ENCODE measurements at regions not wholly inside any gene's neighbourhood (a gene's known extent, or its start where the extent isn't known, plus 50 kb on each side); places are given as distances from the start of the nearest gene placed in this dataset.

GRCh38 chr3:116950301-116951055, 240.9 kb downstream of the TUSC7 start:
- ChIA-PET POLR2A (no interaction called here), CTCF (no interaction called here)
- Mint-ChIP-seq H3K9me3 (no peaks in the 10 kb centered on the region), H3K4me3 (no peak overlapping the region), H3K4me1 (ENCODE audit: low read depth) (no peaks in the 10 kb centered on the region), H3K36me3 (no peaks in the 10 kb centered on the region), H3K27ac (no peak overlapping the region), H3K27me3 (no peaks in the 10 kb centered on the region)
- intact Hi-C loops (cut with micrococcal nuclease): no loop called here
- no peak for DNase-seq

- no peaks in the 10 kb centered on the region for H3K9me3 Mint-ChIP-seq
- ChIA-PET CTCF (no interaction called here), POLR2A (no interaction called here)
- H3K27ac Mint-ChIP-seq: no peak overlapping the region
- no peaks in the 10 kb centered on the region for H3K27me3 Mint-ChIP-seq
- DNase-seq: no peak
- no peak overlapping the region for H3K4me3 Mint-ChIP-seq
- intact Hi-C loops (cut with micrococcal nuclease): no loop called here
- no peaks in the 10 kb centered on the region for H3K4me1 Mint-ChIP-seq (ENCODE audit: low read depth)
- no peaks in the 10 kb centered on the region for H3K36me3 Mint-ChIP-seq
Measured at GRCh38 chr3:116951610-116952009, 242.0 kb downstream of the TUSC7 start.

- POLR2A ChIA-PET: no interaction called here
- CTCF ChIA-PET: no interaction called here
- intact Hi-C loops (cut with micrococcal nuclease): no loop called here
- Mint-ChIP-seq H3K27me3 (no peaks in the 10 kb centered on the region), H3K36me3 (no peaks in the 10 kb centered on the region), H3K4me3 (no peak overlapping the region), H3K9me3 (no peaks in the 10 kb centered on the region), H3K4me1 (ENCODE audit: low read depth) (no peaks in the 10 kb centered on the region), H3K27ac (no peak overlapping the region)
- DNase-seq: no peak
Measured at GRCh38 chr3:116958291-116958690, 248.7 kb downstream of the TUSC7 start.

- H3K4me1 Mint-ChIP-seq (ENCODE audit: low read depth): no peaks in the 10 kb centered on the region
- DNase-seq: no peak
- peaks cover 5% of the 10 kb centered on the region for H3K9me3 Mint-ChIP-seq
- POLR2A ChIA-PET: no interaction called here
- H3K27me3 Mint-ChIP-seq: no peaks in the 10 kb centered on the region
- CTCF ChIA-PET: no interaction called here
- intact Hi-C loops (cut with micrococcal nuclease): no loop called here
- no peaks in the 10 kb centered on the region for H3K36me3 Mint-ChIP-seq
- no peak overlapping the region for H3K27ac Mint-ChIP-seq
- no peak overlapping the region for H3K4me3 Mint-ChIP-seq
Measured at GRCh38 chr3:116961106-116961505, 251.5 kb downstream of the TUSC7 start.

GRCh38 chr3:116963802-116964201, 254.2 kb downstream of the TUSC7 start:
- POLR2A ChIA-PET: no interaction called here
- H3K4me3 Mint-ChIP-seq: no peak overlapping the region
- no peak for DNase-seq
- intact Hi-C loops (cut with micrococcal nuclease): no loop called here
- H3K9me3 Mint-ChIP-seq: peaks cover 7% of the 10 kb centered on the region
- no peaks in the 10 kb centered on the region for H3K27me3 Mint-ChIP-seq
- no peaks in the 10 kb centered on the region for H3K4me1 Mint-ChIP-seq (ENCODE audit: low read depth)
- CTCF ChIA-PET: no interaction called here
- no peaks in the 10 kb centered on the region for H3K36me3 Mint-ChIP-seq
- H3K27ac Mint-ChIP-seq: no peak overlapping the region

GRCh38 chr3:116966649-116967048, 257.1 kb downstream of the TUSC7 start:
- ChIA-PET POLR2A (no interaction called here), CTCF (no interaction called here)
- Mint-ChIP-seq H3K27me3 (no peaks in the 10 kb centered on the region), H3K4me1 (ENCODE audit: low read depth) (no peaks in the 10 kb centered on the region), H3K4me3 (no peak overlapping the region), H3K9me3 (peaks cover 12% of the 10 kb centered on the region), H3K27ac (no peak overlapping the region), H3K36me3 (no peaks in the 10 kb centered on the region)
- DNase-seq: no peak
- intact Hi-C loops (cut with micrococcal nuclease): no loop called here

GRCh38 chr3:116969135-116969534, 259.6 kb downstream of the TUSC7 start:
- Mint-ChIP-seq H3K36me3 (no peaks in the 10 kb centered on the region), H3K4me1 (ENCODE audit: low read depth) (no peaks in the 10 kb centered on the region), H3K27me3 (no peaks in the 10 kb centered on the region), H3K9me3 (peaks cover 12% of the 10 kb centered on the region), H3K27ac (no peak overlapping the region), H3K4me3 (no peak overlapping the region)
- ChIA-PET POLR2A (no interaction called here), CTCF (no interaction called here)
- DNase-seq: no peak
- intact Hi-C loops (cut with micrococcal nuclease): no loop called here

- no peak overlapping the region for H3K27ac Mint-ChIP-seq
- ChIA-PET CTCF (no interaction called here), POLR2A (no interaction called here)
- H3K27me3 Mint-ChIP-seq: no peaks in the 10 kb centered on the region
- intact Hi-C loops (cut with micrococcal nuclease): no loop called here
- peaks cover 10% of the 10 kb centered on the region for H3K9me3 Mint-ChIP-seq
- no peak overlapping the region for H3K4me3 Mint-ChIP-seq
- no peaks in the 10 kb centered on the region for H3K4me1 Mint-ChIP-seq (ENCODE audit: low read depth)
- DNase-seq: no peak
- H3K36me3 Mint-ChIP-seq: no peaks in the 10 kb centered on the region
Measured at GRCh38 chr3:116969646-116970045, 260.1 kb downstream of the TUSC7 start.

- intact Hi-C loops (cut with micrococcal nuclease): no loop called here
Measured at GRCh38 chr3:116971531-116971930, 262.0 kb downstream of the TUSC7 start.

GRCh38 chr3:116974702-116975101, 265.1 kb downstream of the TUSC7 start:
- Mint-ChIP-seq H3K9me3 (peaks cover 2% of the 10 kb centered on the region), H3K27me3 (no peaks in the 10 kb centered on the region), H3K4me1 (ENCODE audit: low read depth) (no peaks in the 10 kb centered on the region), H3K27ac (no peak overlapping the region), H3K4me3 (no peak overlapping the region), H3K36me3 (no peaks in the 10 kb centered on the region)
- CTCF ChIA-PET: no interaction called here
- POLR2A ChIA-PET: no interaction called here
- intact Hi-C loops (cut with micrococcal nuclease): no loop called here
- DNase-seq: no peak

More at GRCh38 chr3:116971531-116971930, 262.0 kb downstream of the TUSC7 start:
- peaks cover 5% of the 10 kb centered on the region for H3K9me3 Mint-ChIP-seq
- ChIA-PET POLR2A (no interaction called here), CTCF (no interaction called here)
- DNase-seq: no peak
- H3K36me3 Mint-ChIP-seq: no peaks in the 10 kb centered on the region
- no peak overlapping the region for H3K4me3 Mint-ChIP-seq
- H3K4me1 Mint-ChIP-seq (ENCODE audit: low read depth): no peaks in the 10 kb centered on the region
- H3K27ac Mint-ChIP-seq: no peak overlapping the region
- H3K27me3 Mint-ChIP-seq: no peaks in the 10 kb centered on the region

GRCh38 chr3:116977441-116977840, 267.9 kb downstream of the TUSC7 start:
- no peak for DNase-seq
- POLR2A ChIA-PET: no interaction called here
- H3K9me3 Mint-ChIP-seq: no peaks in the 10 kb centered on the region
- no peaks in the 10 kb centered on the region for H3K36me3 Mint-ChIP-seq
- no peak overlapping the region for H3K27ac Mint-ChIP-seq
- intact Hi-C loops (cut with micrococcal nuclease): no loop called here
- no peaks in the 10 kb centered on the region for H3K27me3 Mint-ChIP-seq
- CTCF ChIA-PET: no interaction called here
- no peak overlapping the region for H3K4me3 Mint-ChIP-seq
- no peaks in the 10 kb centered on the region for H3K4me1 Mint-ChIP-seq (ENCODE audit: low read depth)

GRCh38 chr3:116980099-116980498, 270.5 kb downstream of the TUSC7 start:
- ChIA-PET CTCF (no interaction called here), POLR2A (interaction anchor here (0.6 kb wide), 1 partner anchor 1607 kb away, joined by 3 read pairs; no protein-coding TSS in a partner anchor)
- DNase-seq: no peak
- no peak overlapping the region for H3K4me3 Mint-ChIP-seq
- no peak overlapping the region for H3K27ac Mint-ChIP-seq
- no peaks in the 10 kb centered on the region for H3K4me1 Mint-ChIP-seq (ENCODE audit: low read depth)
- H3K9me3 Mint-ChIP-seq: no peaks in the 10 kb centered on the region
- no peaks in the 10 kb centered on the region for H3K27me3 Mint-ChIP-seq
- no peaks in the 10 kb centered on the region for H3K36me3 Mint-ChIP-seq
- intact Hi-C loops (cut with micrococcal nuclease): no loop called here

- CTCF ChIA-PET: no interaction called here
- POLR2A ChIA-PET: no interaction called here
- H3K27ac Mint-ChIP-seq: no peak overlapping the region
- intact Hi-C loops (cut with micrococcal nuclease): no loop called here
- H3K4me1 Mint-ChIP-seq (ENCODE audit: low read depth): no peaks in the 10 kb centered on the region
- H3K4me3 Mint-ChIP-seq: no peak overlapping the region
- no peaks in the 10 kb centered on the region for H3K9me3 Mint-ChIP-seq
- DNase-seq: no peak
- H3K27me3 Mint-ChIP-seq: no peaks in the 10 kb centered on the region
- no peaks in the 10 kb centered on the region for H3K36me3 Mint-ChIP-seq
Measured at GRCh38 chr3:116981089-116981488, 271.5 kb downstream of the TUSC7 start.
